ENCODE measurements at regions not wholly inside any gene's neighbourhood (a gene's known extent, or its start where the extent isn't known, plus 50 kb on each side); places are given as distances from the start of the nearest gene placed in this dataset.
"Not testable (repeated sequence)": the region's sequence is repeated elsewhere in the genome, so short reads cannot be mapped to it uniquely, and the experiment has no call there.

DNA sequence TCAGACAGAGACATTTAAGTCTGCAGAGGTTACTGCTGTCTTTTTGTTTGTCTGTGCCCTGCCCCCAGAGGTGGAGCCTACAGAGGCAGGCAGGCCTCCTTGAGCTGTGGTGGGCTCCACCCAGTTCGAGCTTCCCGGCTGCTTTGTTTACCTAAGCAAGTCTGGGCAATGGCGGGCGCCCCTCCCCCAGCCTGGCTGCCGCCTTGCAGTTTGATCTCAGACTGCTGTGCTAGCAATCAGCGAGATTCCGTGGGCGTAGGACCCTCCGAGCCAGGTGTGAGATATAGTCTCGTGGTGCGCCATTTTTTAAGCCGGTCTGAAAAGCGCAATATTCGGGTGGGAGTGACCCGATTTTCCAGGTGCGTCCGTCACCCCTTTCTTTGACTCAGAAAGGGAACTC lies 245.0 kb upstream of the CDH2 start:
- not testable (repeated sequence) for TF ChIP-seq MAX (IDR thresholded peaks at IDR 0.05); CEBPB (IDR thresholded peaks at IDR 0.05); EP300 (IDR thresholded peaks at IDR 0.05); POLR2AphosphoS2 (conservative IDR thresholded peaks at IDR 0.05; ENCODE audit: low read length); NR3C1 (IDR thresholded peaks at IDR 0.05); POLR2A (IDR thresholded peaks at IDR 0.05; ENCODE audit: low read length); CBX2 (IDR thresholded peaks at IDR 0.05; ENCODE audit: borderline replicate concordance, low read depth); MYC (IDR thresholded peaks at IDR 0.05; ENCODE audit: borderline replicate concordance, low read length); RNF2 (IDR thresholded peaks at IDR 0.05; ENCODE audit: borderline replicate concordance, low read depth); JUNB (IDR thresholded peaks at IDR 0.05); JUN (IDR thresholded peaks at IDR 0.05)
- TF ChIP-seq, protein P1, sequence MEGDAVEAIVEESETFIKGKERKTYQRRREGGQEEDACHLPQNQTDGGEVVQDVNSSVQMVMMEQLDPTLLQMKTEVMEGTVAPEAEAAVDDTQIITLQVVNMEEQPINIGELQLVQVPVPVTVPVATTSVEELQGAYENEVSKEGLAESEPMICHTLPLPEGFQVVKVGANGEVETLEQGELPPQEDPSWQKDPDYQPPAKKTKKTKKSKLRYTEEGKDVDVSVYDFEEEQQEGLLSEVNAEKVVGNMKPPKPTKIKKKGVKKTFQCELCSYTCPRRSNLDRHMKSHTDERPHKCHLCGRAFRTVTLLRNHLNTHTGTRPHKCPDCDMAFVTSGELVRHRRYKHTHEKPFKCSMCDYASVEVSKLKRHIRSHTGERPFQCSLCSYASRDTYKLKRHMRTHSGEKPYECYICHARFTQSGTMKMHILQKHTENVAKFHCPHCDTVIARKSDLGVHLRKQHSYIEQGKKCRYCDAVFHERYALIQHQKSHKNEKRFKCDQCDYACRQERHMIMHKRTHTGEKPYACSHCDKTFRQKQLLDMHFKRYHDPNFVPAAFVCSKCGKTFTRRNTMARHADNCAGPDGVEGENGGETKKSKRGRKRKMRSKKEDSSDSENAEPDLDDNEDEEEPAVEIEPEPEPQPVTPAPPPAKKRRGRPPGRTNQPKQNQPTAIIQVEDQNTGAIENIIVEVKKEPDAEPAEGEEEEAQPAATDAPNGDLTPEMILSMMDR (IDR thresholded peaks at IDR 0.05) = not testable (repeated sequence)
- TF ChIP-seq, protein P2, sequence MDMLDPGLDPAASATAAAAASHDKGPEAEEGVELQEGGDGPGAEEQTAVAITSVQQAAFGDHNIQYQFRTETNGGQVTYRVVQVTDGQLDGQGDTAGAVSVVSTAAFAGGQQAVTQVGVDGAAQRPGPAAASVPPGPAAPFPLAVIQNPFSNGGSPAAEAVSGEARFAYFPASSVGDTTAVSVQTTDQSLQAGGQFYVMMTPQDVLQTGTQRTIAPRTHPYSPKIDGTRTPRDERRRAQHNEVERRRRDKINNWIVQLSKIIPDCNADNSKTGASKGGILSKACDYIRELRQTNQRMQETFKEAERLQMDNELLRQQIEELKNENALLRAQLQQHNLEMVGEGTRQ (IDR thresholded peaks at IDR 0.05) = not testable (repeated sequence)
- TF ChIP-seq, protein P3, sequence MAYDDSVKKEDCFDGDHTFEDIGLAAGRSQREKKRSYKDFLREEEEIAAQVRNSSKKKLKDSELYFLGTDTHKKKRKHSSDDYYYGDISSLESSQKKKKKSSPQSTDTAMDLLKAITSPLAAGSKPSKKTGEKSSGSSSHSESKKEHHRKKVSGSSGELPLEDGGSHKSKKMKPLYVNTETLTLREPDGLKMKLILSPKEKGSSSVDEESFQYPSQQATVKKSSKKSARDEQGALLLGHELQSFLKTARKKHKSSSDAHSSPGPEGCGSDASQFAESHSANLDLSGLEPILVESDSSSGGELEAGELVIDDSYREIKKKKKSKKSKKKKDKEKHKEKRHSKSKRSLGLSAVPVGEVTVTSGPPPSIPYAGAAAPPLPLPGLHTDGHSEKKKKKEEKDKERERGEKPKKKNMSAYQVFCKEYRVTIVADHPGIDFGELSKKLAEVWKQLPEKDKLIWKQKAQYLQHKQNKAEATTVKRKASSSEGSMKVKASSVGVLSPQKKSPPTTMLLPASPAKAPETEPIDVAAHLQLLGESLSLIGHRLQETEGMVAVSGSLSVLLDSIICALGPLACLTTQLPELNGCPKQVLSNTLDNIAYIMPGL (CRISPR knock-in tag; IDR thresholded peaks at IDR 0.05; ENCODE audit: borderline replicate concordance) = not testable (repeated sequence)
